VCaP (cell line): ENCODE measurements at regions not wholly inside any gene's neighbourhood (a gene's known extent, or its start where the extent isn't known, plus 50 kb on each side); places are given as distances from the start of the nearest gene placed in this dataset.

Source experiments
- H3K27ac ChIP-seq: fragments of 450-650 bp; 2 replicates; pipeline ENCODE4 v1.5.1; 2017
- TF ChIP-seq, protein P1 (sequence below): fragments of 450-650 bp; conservative IDR thresholded peaks from 2 replicates; pipeline ENCODE4 v1.5.1; 2017; ENCODE audit warnings: mild to moderate bottlenecking, moderate library complexity

DNA sequence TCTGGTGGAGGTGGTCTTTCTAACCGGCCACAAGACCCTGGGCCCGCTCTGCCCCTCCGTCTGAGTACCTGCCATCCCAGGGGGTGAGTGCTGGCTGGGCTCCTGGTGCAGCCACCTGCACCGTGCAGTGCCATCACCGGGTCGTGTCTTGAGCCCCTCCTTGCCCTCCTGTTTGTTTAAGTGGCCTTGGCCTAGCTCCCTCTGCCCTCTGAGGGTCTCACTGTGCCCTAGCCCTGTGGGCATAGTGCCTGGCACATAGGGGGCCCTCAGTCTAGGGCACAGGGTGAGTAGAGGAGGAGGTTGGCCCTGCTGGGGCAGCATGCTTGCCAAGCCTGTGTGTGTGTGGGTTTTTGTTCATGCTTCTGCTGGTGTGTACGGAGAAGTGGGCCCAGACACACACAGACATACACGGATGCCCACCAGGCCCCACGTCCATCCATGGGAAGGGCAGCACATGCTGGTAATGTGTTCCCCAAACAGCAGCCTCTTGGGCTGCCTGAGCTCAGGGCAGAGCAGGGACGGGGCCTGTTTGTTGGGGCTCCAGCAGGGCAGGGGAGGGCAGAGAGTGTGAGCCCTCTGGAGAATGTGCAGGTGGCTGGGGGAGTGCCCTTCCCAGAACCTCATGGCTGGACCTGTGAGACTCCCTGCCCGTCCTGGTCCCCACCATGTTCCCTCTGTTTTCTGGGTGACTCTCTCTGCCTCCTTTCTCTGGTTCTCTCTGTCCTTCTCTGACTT is 94.6 kb downstream of the GLI2 start:
- TF ChIP-seq, protein P1, sequence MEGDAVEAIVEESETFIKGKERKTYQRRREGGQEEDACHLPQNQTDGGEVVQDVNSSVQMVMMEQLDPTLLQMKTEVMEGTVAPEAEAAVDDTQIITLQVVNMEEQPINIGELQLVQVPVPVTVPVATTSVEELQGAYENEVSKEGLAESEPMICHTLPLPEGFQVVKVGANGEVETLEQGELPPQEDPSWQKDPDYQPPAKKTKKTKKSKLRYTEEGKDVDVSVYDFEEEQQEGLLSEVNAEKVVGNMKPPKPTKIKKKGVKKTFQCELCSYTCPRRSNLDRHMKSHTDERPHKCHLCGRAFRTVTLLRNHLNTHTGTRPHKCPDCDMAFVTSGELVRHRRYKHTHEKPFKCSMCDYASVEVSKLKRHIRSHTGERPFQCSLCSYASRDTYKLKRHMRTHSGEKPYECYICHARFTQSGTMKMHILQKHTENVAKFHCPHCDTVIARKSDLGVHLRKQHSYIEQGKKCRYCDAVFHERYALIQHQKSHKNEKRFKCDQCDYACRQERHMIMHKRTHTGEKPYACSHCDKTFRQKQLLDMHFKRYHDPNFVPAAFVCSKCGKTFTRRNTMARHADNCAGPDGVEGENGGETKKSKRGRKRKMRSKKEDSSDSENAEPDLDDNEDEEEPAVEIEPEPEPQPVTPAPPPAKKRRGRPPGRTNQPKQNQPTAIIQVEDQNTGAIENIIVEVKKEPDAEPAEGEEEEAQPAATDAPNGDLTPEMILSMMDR: no peak
- no peak overlapping the region for H3K27ac ChIP-seq

DNA sequence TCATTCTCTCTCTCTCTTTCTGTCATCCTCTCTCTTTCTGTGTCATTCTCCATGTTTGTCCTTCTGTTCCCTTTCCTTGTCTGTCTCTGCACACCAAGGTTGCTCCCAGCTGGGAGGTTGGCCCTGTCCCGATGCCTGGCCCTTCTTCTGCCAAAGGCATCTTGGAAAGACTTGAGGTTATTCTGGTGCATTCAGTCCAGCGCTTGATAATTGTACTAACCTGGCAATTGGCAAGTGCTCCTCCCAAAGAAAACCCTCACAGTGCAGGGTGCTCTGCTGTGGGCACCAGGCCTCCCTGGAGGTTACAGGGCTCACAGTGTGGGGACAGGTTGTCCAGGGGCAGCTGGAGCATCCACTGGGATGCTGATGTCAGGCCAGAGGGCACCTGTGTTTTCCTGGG is 95.4 kb downstream of the GLI2 start:
- H3K27ac ChIP-seq: no peak overlapping the region
- TF ChIP-seq, protein P1: no peak

DNA sequence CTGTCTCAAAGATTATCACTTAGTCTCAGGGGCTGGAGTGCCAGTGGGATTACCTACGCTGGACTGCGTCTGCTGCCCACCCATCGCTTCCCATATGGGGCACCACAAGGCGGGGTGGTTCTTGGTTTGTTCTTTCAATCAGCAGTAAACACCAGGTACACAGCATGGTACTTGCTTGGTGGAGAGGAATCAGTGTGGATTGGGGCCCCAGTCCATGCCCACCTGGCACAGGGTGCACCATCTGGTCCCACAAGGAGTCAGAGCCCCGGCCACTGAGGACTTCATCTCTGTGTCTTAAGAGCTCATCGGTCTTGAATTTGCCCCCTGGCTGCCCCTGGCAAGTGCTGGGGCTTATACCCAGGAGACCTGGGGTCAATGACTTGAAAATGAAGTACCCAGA is 96.2 kb downstream of the GLI2 start:
- H3K27ac ChIP-seq: no peak overlapping the region
- TF ChIP-seq, protein P1: no peak

DNA sequence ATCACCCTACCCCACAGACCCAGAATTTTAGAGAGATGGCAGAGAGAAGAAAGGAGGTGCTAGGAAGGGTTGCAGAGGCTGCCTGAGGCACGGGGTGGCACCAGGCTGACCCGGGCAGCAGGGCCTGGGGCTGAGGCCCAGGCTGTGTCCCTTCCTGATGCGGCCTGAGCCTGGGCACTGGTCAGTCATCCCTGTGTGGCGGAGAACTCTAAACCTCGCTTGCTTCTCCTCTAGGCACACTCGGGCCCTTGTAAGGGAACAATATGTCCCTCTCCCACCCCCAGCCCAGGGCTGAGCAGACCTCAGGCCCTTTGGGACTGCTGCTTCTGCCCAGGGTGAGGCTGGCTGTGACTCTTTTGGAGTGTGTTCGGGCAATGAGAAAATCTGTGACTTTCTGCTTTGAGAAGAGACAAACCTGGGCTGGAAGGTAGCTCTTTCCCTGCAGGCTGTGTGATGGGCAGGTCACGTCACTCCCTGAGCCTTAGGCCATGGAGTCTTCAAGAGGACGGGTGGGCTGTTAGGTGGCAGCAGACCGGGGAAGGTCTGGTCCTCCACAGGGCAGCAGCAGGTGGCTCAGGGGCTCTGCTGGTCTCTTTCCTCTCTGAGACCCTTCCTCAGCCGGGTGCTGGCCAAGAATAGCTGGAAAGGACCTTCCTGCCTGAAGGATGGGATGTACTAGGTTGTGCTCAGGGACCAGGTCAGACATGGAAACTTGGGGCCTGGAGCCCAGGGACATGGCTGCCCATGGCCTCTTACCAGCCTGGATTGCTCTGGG is 96.8 kb downstream of the GLI2 start:
- TF ChIP-seq, protein P1: no peak
- no peak overlapping the region for H3K27ac ChIP-seq

DNA sequence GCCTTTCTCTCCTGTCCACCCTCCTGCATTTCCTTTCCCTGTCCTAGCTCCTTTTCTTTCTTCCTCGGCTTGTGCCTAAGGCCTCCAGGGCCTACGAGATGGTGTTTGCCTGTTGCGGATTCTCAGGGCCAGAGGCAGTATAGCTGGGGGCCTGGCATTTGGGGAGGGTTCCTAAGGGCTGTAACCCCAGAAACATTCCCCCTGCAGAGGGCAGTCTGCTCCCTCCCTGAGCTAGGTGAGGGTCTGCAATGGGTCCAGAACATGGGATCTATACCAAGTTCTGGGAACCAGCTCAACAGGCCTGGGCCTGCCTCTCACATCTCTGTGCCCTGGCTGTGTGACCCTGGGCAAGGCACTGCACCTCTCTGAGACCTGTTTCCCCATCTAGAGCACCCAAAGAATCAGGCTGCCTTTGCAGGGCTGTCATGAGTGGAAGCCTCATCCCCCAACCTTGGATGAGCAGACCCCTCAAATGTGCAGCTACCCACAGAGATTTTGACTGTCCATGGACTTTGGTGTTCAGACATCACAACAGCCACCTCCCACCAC is 97.5 kb downstream of the GLI2 start:
- TF ChIP-seq, protein P1: no peak
- no peak overlapping the region for H3K27ac ChIP-seq

DNA sequence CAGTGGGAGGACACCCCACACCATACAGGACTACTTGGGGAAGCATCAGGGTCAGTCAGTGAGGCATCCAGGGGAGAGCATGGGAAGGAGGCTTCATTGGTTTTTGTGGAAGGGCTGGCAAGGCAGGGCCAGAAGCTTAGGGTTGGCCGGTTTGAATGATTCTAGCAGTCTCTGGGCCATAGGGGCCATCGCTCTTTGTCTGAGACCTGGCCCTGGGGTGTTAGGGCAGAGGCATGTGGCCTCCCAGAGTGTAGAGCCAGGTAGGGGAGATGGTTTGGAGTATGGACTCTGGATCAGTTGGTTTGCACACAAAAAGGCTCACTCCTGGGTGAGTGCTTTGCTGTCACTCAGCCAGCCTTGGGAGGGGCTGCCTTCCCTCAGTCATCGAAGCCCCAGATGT is 98.5 kb downstream of the GLI2 start:
- H3K27ac ChIP-seq: no peak overlapping the region
- TF ChIP-seq, protein P1: no peak

DNA sequence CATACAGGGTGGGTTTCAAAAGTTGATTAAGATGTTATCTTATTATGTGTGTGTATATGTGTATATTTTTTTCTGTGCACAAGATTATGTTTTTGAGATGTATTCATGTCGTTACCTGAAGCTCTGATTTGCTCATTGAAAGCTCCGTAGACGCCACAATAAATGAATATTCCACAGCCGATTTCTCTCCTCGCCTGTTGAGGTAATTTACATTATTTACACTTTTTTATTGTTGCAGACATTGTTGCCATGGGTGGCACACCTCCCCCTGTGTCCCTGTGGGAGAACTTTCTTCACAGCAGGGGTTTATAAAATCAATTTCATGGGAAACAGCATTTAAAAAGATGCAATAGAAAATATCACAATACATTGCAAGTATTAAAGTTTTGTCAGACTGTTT is 100.6 kb downstream of the GLI2 start:
- TF ChIP-seq, protein P1: no peak
- H3K27ac ChIP-seq: no peak overlapping the region
